Lower lobe of right lung (tissue), 2 donors: ENCODE measurements at regions not wholly inside any gene's neighbourhood (a gene's known extent, or its start where the extent isn't known, plus 50 kb on each side); places are given as distances from the start of the nearest gene placed in this dataset.

Experiments
- ATAC-seq, 2 donors: fragments of 200-7000 bp; cut with Tn5 transposase; one replicate each; pipeline ENCODE4 v1.9.1; 2020 to 2022; ENCODE audit warnings: mild to moderate bottlenecking in 2 of 2, moderate library complexity in 2 of 2
- DNase-seq: peaks from one replicate; pipeline ENCODE4 v3.0.0-alpha.2; 2020
- H3K27ac ChIP-seq: fragments of 200-600 bp; one replicate; pipeline ENCODE4 v1.8.0; 2022
- H3K27me3 ChIP-seq: fragments of 200-600 bp; one replicate; pipeline ENCODE4 v1.8.0; 2022; ENCODE audit warnings: low read depth
- H3K36me3 ChIP-seq: fragments of 200-600 bp; one replicate; pipeline ENCODE4 v1.8.0; 2022; ENCODE audit warnings: mild to moderate bottlenecking
- H3K4me1 ChIP-seq: fragments of 200-600 bp; one replicate; pipeline ENCODE4 v1.8.0; 2022
- H3K4me3 ChIP-seq: fragments of 200-600 bp; one replicate; pipeline ENCODE4 v1.8.0; 2022; ENCODE audit warnings: mild to moderate bottlenecking
- H3K9me3 ChIP-seq: fragments of 200-600 bp; one replicate; pipeline ENCODE4 v1.8.0; 2022
- intact Hi-C: fragments of 100-400 bp; cut with DNase I; formaldehyde crosslinking; loops from one replicate; pipeline ENCODE4 v1.11.0; 2022
- TF ChIP-seq, protein P1 (sequence below): fragments of 200-600 bp; IDR thresholded peaks from one replicate; pipeline ENCODE4 v1.8.0; 2022; ENCODE audit warnings: antibody characterized with exemption, mild to moderate bottlenecking
- donor health status: DM: no; HTN: yes; CAD: no; lungs with severe emphysema.

DNA sequence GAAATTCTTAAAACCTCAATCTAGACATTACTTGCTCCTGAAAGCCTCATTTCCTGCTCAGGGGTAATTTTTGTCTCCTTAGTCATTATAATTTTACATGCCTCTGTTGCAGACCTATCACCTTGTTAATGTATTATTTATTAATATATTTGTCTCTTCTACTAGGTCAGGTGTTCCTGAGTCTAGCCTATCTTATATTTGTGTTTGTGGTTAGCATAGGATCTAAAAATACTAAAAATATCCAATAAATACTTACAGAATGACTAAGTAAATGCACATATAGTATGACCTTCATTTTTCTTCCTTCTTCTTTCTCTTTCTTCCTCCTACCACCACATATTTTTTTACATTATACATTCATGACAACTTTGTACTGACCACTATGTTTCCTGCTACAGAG is 268.9 kb upstream of the HS3ST5 start:
- no peak overlapping the region for H3K27ac ChIP-seq
- H3K9me3 ChIP-seq: no peaks in the 10 kb centered on the region
- H3K4me3 ChIP-seq: no peak overlapping the region
- intact Hi-C loops: no loop called here
- DNase-seq (no peak), ATAC-seq (no peak)
- H3K36me3 ChIP-seq: no peaks in the 10 kb centered on the region
- no peaks in the 10 kb centered on the region for H3K27me3 ChIP-seq
- no peaks in the 10 kb centered on the region for H3K4me1 ChIP-seq
- TF ChIP-seq, protein P1, sequence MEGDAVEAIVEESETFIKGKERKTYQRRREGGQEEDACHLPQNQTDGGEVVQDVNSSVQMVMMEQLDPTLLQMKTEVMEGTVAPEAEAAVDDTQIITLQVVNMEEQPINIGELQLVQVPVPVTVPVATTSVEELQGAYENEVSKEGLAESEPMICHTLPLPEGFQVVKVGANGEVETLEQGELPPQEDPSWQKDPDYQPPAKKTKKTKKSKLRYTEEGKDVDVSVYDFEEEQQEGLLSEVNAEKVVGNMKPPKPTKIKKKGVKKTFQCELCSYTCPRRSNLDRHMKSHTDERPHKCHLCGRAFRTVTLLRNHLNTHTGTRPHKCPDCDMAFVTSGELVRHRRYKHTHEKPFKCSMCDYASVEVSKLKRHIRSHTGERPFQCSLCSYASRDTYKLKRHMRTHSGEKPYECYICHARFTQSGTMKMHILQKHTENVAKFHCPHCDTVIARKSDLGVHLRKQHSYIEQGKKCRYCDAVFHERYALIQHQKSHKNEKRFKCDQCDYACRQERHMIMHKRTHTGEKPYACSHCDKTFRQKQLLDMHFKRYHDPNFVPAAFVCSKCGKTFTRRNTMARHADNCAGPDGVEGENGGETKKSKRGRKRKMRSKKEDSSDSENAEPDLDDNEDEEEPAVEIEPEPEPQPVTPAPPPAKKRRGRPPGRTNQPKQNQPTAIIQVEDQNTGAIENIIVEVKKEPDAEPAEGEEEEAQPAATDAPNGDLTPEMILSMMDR: no peak

DNA sequence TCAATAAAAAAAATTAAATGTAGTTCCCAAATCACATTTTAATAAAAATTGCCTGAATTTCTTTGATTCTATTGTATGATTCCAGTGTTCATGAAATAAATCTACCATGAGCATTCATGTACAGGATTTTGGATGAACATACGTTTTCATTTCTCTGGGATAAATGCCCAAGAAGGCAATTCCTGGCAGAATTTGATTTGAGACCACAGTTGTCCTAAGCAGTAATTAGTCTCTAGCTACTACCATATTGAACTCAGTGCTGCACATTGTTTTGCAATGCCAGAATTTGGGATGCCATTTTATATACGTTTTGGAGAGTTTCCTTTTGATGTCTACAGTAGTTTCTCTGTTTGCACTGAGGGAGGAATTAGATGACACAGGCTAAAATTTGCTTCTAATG is 265.3 kb upstream of the HS3ST5 start:
- ATAC-seq (no peak), DNase-seq (no peak)
- intact Hi-C loops: no loop called here
- Histone ChIP-seq H3K27ac (no peak overlapping the region), H3K4me3 (no peak overlapping the region), H3K36me3 (no peaks in the 10 kb centered on the region), H3K9me3 (no peaks in the 10 kb centered on the region), H3K4me1 (no peaks in the 10 kb centered on the region), H3K27me3 (no peaks in the 10 kb centered on the region)
- TF ChIP-seq, protein P1: no peak

DNA sequence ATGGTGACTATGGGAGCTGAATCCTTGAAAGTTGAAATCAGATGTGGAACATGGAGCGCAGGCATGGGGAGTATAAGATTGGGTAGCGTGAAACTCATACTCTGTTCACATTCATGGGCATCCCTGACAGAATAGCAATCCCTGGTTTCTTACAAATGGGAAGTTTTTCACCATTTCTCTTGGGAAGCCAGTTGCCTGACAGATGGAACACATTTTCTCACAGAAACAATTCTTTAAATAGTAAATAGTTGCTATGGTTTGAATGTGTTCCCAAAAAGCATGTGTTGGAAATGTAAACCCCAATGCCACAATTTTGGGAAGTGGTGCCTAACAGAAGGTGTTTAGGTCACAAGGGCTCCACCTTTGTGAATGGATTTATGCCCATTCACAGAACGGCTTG is 262.8 kb upstream of the HS3ST5 start:
- no peak overlapping the region for H3K4me3 ChIP-seq
- intact Hi-C loops: no loop called here
- DNase-seq: no peak
- no peaks in the 10 kb centered on the region for H3K36me3 ChIP-seq
- no peak overlapping the region for H3K27ac ChIP-seq
- ATAC-seq: no peak
- TF ChIP-seq, protein P1: no peak
- H3K4me1 ChIP-seq: no peaks in the 10 kb centered on the region
- H3K27me3 ChIP-seq: no peaks in the 10 kb centered on the region
- H3K9me3 ChIP-seq: no peaks in the 10 kb centered on the region

DNA sequence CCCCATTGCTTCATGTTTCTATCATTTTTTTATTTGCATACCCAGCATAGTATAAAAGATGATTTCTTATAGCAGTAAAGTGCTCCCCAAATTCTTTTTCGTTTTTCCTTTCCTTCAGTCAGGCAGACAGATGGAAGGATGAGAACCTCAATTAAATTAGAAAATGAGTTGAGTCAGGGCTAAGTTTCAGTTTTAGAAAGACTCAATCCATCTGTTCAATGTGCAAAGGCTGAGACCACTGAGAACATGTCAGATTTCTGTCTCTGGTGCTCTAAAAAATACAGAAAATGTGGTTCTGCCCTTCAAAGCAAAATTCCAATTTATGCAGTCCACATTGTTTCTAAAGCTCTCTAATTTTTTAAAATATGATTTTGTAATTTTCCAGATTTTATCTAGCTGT is 257.6 kb upstream of the HS3ST5 start:
- DNase-seq: no peak
- intact Hi-C loops: no loop called here
- Histone ChIP-seq H3K4me1 (no peaks in the 10 kb centered on the region), H3K36me3 (no peaks in the 10 kb centered on the region), H3K9me3 (no peaks in the 10 kb centered on the region), H3K27ac (no peak overlapping the region), H3K4me3 (no peak overlapping the region), H3K27me3 (no peaks in the 10 kb centered on the region)
- TF ChIP-seq, protein P1: no peak
- no peak for ATAC-seq

DNA sequence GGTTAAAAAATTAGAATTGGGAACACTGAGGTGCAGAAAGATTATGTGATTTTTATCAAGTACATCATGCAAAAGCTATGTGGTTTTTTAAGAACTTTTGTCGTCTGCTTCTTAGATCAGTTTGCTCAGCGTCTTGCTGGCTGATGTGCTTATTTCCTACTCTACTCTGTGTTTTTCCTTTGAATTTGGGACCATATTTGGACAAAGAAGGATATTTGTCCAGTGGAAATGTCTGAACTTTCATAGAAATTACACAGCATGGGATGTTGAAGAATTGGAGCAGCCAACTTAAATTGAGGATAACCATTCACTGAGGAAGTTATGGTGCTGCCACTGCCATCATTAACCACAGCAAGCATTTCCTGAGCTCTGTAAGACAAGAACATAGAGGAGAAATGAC is 252.8 kb upstream of the HS3ST5 start:
- no peak for ATAC-seq
- no peak overlapping the region for H3K27ac ChIP-seq
- H3K9me3 ChIP-seq: no peaks in the 10 kb centered on the region
- TF ChIP-seq, protein P1: no peak
- no peaks in the 10 kb centered on the region for H3K4me1 ChIP-seq
- no peak overlapping the region for H3K4me3 ChIP-seq
- H3K27me3 ChIP-seq: no peaks in the 10 kb centered on the region
- H3K36me3 ChIP-seq: no peaks in the 10 kb centered on the region
- DNase-seq: no peak
- intact Hi-C loops: no loop called here

DNA sequence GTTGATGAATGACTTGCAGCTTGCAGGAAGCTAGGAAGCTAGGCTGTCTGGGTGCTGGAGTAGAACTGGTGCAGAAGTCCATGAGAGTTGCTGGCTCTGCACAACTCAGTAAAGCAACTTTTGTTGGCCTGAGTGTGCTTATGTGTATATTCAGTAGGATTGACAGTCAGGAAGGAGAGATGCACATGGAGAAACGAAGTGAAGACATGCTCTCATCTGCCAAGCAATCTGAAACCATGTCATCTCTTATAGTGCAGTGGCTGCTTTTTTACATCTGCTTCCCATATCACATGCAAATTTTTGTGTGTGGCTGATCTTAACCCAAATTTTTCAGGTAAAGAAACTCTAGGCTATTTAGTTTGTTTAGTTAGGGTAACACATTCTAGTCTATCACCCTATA is 252.4 kb upstream of the HS3ST5 start:
- Histone ChIP-seq H3K27ac (no peak overlapping the region), H3K4me1 (no peaks in the 10 kb centered on the region), H3K9me3 (no peaks in the 10 kb centered on the region), H3K4me3 (no peak overlapping the region), H3K36me3 (no peaks in the 10 kb centered on the region), H3K27me3 (no peaks in the 10 kb centered on the region)
- DNase-seq (no peak), ATAC-seq (no peak)
- TF ChIP-seq, protein P1: no peak
- intact Hi-C loops: no loop called here
